ENCODE measurements at regions not wholly inside any gene's neighbourhood (a gene's known extent, or its start where the extent isn't known, plus 50 kb on each side); places are given as distances from the start of the nearest gene placed in this dataset.

DNA sequence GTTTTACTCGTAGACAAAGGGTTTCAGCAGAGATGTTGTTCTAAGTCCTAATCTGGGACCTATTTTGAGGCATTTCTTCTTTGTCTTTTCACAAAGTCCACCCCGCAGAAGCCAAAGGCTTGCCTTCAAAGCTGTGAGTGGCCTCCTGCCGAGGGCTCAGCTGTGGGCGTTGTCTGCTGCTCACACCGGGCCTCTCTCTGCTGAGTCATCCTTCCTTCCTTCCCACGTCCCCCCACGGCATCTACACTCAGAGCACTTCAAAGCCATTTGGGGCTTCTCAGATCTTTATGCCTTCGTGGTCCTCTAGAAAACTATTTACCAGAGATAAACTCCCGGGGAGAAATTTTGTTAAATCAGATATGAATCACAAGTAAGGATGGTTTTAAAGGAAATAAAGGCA is 115.9 kb upstream of the TMPO start:
- peaks cover 40% of the 10 kb centered on the region for H3K4me1 Mint-ChIP-seq (ENCODE audit: low read depth)
- no peaks in the 10 kb centered on the region for H3K27me3 Mint-ChIP-seq (ENCODE audit: low read depth)
- DNase-seq (ENCODE audit: low spot score), result no peak
- no peaks in the 10 kb centered on the region for H3K9me3 Mint-ChIP-seq (ENCODE audit: low read depth)
- H3K4me3 Mint-ChIP-seq (ENCODE audit: unreplicated experiment), result peak overlapping the region; percentile 26
- peak overlapping the region; percentile 83 for H3K27ac Mint-ChIP-seq (ENCODE audit: unreplicated experiment)
- no peaks in the 10 kb centered on the region for H3K36me3 Mint-ChIP-seq (ENCODE audit: low read depth)
- TF ChIP-seq CTCF (IDR thresholded peaks at IDR 0.05), result no peak

- no peak for TF ChIP-seq CTCF (IDR thresholded peaks at IDR 0.05)
- Mint-ChIP-seq H3K9me3 (ENCODE audit: low read depth) (no peaks in the 10 kb centered on the region), H3K4me3 (ENCODE audit: unreplicated experiment) (no peak overlapping the region), H3K27me3 (ENCODE audit: low read depth) (no peaks in the 10 kb centered on the region), H3K27ac (ENCODE audit: unreplicated experiment) (no peak overlapping the region), H3K36me3 (ENCODE audit: low read depth) (no peaks in the 10 kb centered on the region), H3K4me1 (ENCODE audit: low read depth) (peaks cover 40% of the 10 kb centered on the region)
- no peak for DNase-seq (ENCODE audit: low spot score)
Observed at GRCh38 chr12:98401427-98401826, 114.0 kb upstream of the TMPO start.

GRCh38 chr12:98402091-98402490 is 113.3 kb upstream of the TMPO start:
- Mint-ChIP-seq H3K27me3 (ENCODE audit: low read depth) (no peaks in the 10 kb centered on the region), H3K4me3 (ENCODE audit: unreplicated experiment) (no peak overlapping the region), H3K4me1 (ENCODE audit: low read depth) (peaks cover 39% of the 10 kb centered on the region), H3K36me3 (ENCODE audit: low read depth) (no peaks in the 10 kb centered on the region), H3K9me3 (ENCODE audit: low read depth) (peaks cover 1% of the 10 kb centered on the region), H3K27ac (ENCODE audit: unreplicated experiment) (peak overlapping the region; percentile 6)
- no peak for DNase-seq (ENCODE audit: low spot score)
- no peak for TF ChIP-seq CTCF (IDR thresholded peaks at IDR 0.05)

DNA sequence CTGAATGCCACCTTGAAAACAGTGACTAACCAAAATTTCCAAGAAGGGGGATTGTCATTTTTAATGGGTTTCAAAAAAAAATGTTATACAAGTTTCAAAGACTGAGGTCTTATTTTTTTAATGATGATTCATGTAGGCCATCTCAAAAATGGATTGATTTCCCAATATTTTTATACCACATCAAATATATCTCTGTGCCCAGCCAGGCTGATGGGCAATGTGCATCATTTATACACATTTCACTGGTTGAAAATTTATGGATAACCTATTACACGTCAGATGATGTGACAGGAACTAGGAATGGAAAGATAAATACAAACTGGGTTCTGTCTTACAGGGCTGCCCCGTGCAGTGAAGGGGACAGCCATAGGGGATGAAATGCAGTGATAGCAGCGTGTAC is 112.7 kb upstream of the TMPO start:
- Mint-ChIP-seq H3K36me3 (ENCODE audit: low read depth) (no peaks in the 10 kb centered on the region), H3K27me3 (ENCODE audit: low read depth) (no peaks in the 10 kb centered on the region), H3K4me3 (ENCODE audit: unreplicated experiment) (no peak overlapping the region), H3K4me1 (ENCODE audit: low read depth) (peaks cover 33% of the 10 kb centered on the region), H3K27ac (ENCODE audit: unreplicated experiment) (no peak overlapping the region), H3K9me3 (ENCODE audit: low read depth) (peaks cover 2% of the 10 kb centered on the region)
- no peak for DNase-seq (ENCODE audit: low spot score)
- TF ChIP-seq CTCF (IDR thresholded peaks at IDR 0.05), result no peak

- no peak overlapping the region for H3K27ac Mint-ChIP-seq (ENCODE audit: unreplicated experiment)
- TF ChIP-seq CTCF (IDR thresholded peaks at IDR 0.05), result no peak
- peaks cover 2% of the 10 kb centered on the region for H3K9me3 Mint-ChIP-seq (ENCODE audit: low read depth)
- no peaks in the 10 kb centered on the region for H3K27me3 Mint-ChIP-seq (ENCODE audit: low read depth)
- DNase-seq (ENCODE audit: low spot score), result no peak
- no peaks in the 10 kb centered on the region for H3K36me3 Mint-ChIP-seq (ENCODE audit: low read depth)
- peaks cover 32% of the 10 kb centered on the region for H3K4me1 Mint-ChIP-seq (ENCODE audit: low read depth)
- H3K4me3 Mint-ChIP-seq (ENCODE audit: unreplicated experiment), result no peak overlapping the region
Observed at GRCh38 chr12:98403385-98403784, 112.0 kb upstream of the TMPO start.
